ENCODE measurements at regions not wholly inside any gene's neighbourhood (a gene's known extent, or its start where the extent isn't known, plus 50 kb on each side); places are given as distances from the start of the nearest gene placed in this dataset.

DNA sequence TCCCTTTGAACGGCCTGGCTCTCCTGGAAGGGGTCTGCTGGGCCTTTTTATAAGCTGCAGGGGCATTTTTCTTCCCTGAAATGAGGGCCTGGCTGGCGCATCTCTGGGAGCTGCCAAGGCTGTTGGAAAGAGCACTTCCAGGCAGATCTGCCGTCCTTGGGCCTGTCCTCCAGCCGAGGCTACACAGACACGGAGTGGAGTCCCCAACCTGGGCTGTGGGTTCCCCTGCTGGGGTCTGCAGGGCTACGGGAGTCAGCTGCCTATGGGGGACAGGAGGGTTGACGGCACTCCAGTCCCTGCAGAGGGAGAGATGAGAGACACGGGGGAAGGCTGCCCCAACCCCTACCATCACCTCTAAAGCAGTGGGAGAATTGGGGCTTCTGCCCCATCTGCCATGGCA, 606.6 kb downstream of the TBC1D22A start:
- 43 to 66% (median 52%) methylated on average over 1 to 8 of the region's 8 CpGs for WGBS, 4 donors
- DNase-seq, result peak in 3 of 7 donors; percentile 3 to 24 (median 4)
- Histone ChIP-seq H3K36me3 (replicated peaks in 1 of 2) (no peaks in the 10 kb centered on the region), H3K9me3 (replicated peaks in 1 of 3) (no peaks in the 10 kb centered on the region), H3K4me3 (no peak overlapping the region), H3K4me1 (replicated peaks in 1 of 2) (no peaks in the 10 kb centered on the region), H3K27me3 (peaks cover 9% of the 10 kb centered on the region), H3K27ac (no peak overlapping the region)
- TF ChIP-seq, protein P1, sequence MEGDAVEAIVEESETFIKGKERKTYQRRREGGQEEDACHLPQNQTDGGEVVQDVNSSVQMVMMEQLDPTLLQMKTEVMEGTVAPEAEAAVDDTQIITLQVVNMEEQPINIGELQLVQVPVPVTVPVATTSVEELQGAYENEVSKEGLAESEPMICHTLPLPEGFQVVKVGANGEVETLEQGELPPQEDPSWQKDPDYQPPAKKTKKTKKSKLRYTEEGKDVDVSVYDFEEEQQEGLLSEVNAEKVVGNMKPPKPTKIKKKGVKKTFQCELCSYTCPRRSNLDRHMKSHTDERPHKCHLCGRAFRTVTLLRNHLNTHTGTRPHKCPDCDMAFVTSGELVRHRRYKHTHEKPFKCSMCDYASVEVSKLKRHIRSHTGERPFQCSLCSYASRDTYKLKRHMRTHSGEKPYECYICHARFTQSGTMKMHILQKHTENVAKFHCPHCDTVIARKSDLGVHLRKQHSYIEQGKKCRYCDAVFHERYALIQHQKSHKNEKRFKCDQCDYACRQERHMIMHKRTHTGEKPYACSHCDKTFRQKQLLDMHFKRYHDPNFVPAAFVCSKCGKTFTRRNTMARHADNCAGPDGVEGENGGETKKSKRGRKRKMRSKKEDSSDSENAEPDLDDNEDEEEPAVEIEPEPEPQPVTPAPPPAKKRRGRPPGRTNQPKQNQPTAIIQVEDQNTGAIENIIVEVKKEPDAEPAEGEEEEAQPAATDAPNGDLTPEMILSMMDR (IDR thresholded peaks at IDR 0.05), result no peak
- TF ChIP-seq POLR2A (IDR thresholded peaks at IDR 0.05), result no peak
- intact Hi-C loops (cut with DNase I), result no loop called here

DNA sequence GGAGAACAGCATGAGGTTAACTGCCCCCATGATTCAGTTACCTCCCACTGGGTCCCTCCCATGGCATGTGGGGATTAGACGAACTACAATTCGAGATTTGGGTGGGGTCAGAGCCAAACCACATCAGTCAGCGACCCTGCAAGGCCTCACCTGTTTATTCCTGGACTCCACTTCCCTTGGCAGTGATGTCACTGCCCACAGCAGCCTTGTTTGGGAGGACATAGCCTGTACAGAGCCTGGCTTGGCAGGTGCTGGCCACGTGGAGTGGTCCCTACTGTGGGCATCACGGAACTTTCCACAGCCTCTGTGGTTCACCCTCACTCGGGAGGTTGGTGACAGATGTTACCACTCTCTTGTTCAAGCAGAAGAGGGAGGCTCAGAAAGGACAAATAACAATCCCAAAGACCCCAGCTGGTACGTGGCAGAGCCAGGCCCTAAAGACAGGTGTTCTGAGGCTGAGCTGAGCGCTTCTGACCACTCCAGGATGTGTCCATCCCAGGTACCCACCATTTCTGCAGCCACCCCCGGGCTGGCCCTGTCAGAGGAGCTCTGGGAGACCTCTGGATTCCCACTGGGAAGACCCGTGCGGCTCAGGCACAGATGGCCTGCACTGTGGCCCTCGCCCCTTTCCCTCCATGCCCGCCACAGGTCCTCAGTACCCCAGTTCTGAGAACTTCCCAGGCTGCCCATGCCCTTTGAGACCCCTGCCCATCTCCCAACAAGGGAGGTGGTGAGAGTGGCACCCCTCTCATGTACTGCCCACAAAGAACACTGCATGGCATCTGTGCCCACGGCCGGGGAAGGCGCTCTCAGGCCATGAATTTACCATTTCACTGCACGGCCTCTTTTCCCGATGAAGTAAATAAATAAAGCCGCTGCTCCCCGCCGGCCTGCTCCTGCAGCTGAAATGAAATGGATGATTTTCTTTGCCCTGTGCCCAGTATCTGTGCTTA, 605.8 kb downstream of the TBC1D22A start:
- intact Hi-C loops (cut with DNase I), result no loop called here
- H3K27me3 ChIP-seq, result peaks cover 9% of the 10 kb centered on the region
- H3K9me3 ChIP-seq (replicated peaks in 1 of 3), result no peaks in the 10 kb centered on the region
- TF ChIP-seq, protein P1 (IDR thresholded peaks at IDR 0.05), result no peak
- no peak for TF ChIP-seq POLR2A (IDR thresholded peaks at IDR 0.05)
- 82 to 84% (median 82%) methylated on average over 15 to 21 of the region's 21 CpGs for WGBS, 4 donors
- no peaks in the 10 kb centered on the region for H3K4me1 ChIP-seq (replicated peaks in 1 of 2)
- no peak overlapping the region for H3K4me3 ChIP-seq
- no peaks in the 10 kb centered on the region for H3K36me3 ChIP-seq (replicated peaks in 1 of 2)
- peak in 3 of 7 donors; percentile 7 to 20 (median 8) for DNase-seq
- H3K27ac ChIP-seq, result no peak overlapping the region

DNA sequence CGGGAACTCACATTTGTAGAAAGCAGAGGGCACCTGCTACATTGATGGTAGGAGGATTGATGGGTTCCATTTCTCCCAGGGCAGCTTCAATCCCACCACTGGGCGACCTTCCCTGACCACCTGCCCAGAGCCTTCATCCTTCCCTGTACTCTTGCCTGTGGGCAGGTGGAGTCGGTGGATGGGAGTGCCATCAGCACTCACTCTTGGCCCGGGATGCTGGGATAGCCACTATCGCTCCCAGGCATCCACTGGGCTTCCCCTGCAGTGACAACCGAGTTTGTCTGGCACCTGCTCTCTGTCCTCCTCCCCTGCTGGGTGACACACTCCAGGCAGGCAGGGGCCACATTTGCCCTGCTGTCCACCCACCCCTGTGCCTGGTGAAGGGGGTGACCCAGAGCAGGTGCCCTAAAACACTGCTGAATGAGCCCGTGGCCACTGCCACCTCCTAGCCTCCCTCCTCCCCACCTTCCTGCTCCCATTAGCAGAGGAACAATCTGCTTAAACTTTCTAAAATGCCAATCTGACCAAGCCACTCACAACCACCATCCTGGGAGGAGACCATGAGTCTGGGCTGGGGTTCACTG, 604.7 kb downstream of the TBC1D22A start:
- no peak for TF ChIP-seq POLR2A (IDR thresholded peaks at IDR 0.05)
- TF ChIP-seq, protein P1 (IDR thresholded peaks at IDR 0.05), result no peak
- H3K36me3 ChIP-seq (replicated peaks in 1 of 2), result no peaks in the 10 kb centered on the region
- H3K27me3 ChIP-seq, result peaks cover 9% of the 10 kb centered on the region
- H3K4me3 ChIP-seq, result no peak overlapping the region
- H3K9me3 ChIP-seq (replicated peaks in 1 of 3), result no peaks in the 10 kb centered on the region
- peak in 2 of 7 donors; percentile 0 to 11 for DNase-seq
- no peak overlapping the region for H3K27ac ChIP-seq
- H3K4me1 ChIP-seq (replicated peaks in 1 of 2), result no peaks in the 10 kb centered on the region
- 52 to 71% (median 65%) methylated on average over 4 to 7 of the region's 7 CpGs for WGBS, 4 donors
- intact Hi-C loops (cut with DNase I), result no loop called here

DNA sequence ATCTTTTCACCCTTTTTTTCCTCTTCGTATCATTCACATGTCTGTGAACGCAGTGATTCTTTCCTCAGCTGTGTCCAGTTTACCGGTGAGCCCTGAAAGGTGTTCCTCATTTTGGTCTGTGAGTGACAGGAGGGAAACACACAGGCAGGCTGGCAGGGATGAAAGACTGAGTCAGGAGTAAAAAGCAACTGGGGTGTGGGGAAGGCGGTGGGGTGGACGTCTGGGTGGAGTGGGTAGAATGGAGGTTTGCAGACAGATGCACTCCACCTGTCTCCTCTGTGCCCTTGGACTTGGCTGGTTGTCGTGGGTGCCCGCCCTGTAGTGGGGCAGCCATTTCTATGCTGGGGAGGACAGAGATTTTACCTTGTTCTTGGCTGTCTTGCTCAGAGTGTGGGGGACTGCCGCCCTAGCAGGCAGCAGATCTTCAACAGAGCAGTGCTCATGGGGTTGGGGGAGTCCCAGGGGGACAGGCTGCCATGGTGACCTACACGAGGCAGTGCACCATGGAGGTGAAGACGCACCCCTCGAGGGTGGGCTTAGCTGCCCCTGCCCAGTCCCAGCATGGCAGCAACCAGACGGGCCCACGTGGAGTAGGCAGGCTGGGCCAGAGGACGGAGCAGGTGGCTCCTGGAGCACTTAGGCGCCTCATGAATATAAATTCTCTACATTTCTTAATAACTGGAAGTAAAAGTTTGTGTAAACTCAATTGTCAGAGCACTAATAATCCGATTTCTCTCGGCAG, 603.7 kb downstream of the TBC1D22A start:
- no peak overlapping the region for H3K27ac ChIP-seq
- intact Hi-C loops (cut with DNase I), result no loop called here
- no peak overlapping the region for H3K4me3 ChIP-seq
- H3K27me3 ChIP-seq, result peaks cover 9% of the 10 kb centered on the region
- 70 to 79% (median 75%) methylated on average over 12 to 17 of the region's 17 CpGs for WGBS, 4 donors
- DNase-seq, result peak in 2 of 7 donors; percentile 3 to 17
- H3K9me3 ChIP-seq (replicated peaks in 1 of 3), result no peaks in the 10 kb centered on the region
- no peaks in the 10 kb centered on the region for H3K36me3 ChIP-seq (replicated peaks in 1 of 2)
- no peak for TF ChIP-seq POLR2A (IDR thresholded peaks at IDR 0.05)
- TF ChIP-seq, protein P1 (IDR thresholded peaks at IDR 0.05), result no peak
- H3K4me1 ChIP-seq (replicated peaks in 1 of 2), result no peaks in the 10 kb centered on the region

All from adrenal gland (tissue), 9 donors.